HG02623 (cell line): ENCODE measurements at regions not wholly inside any gene's neighbourhood (a gene's known extent, or its start where the extent isn't known, plus 50 kb on each side); places are given as distances from the start of the nearest gene placed in this dataset.

ENCODE experiments used
- ATAC-seq: cut with Tn5 transposase; IDR thresholded peaks from one replicate; pipeline ENCODE4 v1.9.1; 2021; ENCODE audit warnings: moderate library complexity; ENCODE audit not compliant: unreplicated experiment

DNA sequence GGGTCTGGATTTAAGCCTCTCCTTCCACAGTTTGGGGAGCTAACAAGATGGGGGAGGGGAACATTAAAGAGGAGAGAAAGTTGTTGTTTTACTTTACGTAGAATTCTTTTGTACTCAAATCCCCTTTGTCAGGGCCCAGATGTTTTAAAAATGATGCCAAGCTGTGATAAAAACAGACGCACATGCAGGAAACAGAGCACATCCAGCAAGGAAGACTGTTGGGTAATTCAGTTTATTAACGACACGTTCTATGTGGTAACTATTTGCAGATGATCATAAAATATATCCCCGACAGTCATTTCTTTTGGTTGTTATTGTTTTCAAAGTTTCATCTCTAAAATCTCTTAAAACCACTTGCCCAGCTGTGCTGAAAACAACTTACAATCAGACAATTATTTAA lies 307.0 kb upstream of the PRDM1 start:
- no peak for ATAC-seq

DNA sequence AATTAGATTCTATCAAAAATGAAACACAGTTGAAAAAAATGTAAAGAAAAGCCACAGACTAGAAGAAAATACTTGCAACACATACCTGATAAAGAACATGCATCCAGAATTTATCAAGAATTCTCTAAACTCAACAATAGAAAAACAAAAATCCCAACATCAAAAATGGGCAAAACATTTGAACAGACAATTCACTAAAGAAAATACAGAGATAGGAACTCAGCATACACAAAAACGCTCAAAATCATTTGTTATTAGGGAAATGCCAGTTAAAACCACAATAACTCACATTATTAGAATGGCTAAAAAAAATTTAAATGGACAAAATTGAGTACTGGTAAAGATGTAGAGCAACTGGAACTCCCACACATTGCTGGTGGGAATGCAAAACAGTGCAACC lies 311.0 kb upstream of the PRDM1 start:
- no peak for ATAC-seq

DNA sequence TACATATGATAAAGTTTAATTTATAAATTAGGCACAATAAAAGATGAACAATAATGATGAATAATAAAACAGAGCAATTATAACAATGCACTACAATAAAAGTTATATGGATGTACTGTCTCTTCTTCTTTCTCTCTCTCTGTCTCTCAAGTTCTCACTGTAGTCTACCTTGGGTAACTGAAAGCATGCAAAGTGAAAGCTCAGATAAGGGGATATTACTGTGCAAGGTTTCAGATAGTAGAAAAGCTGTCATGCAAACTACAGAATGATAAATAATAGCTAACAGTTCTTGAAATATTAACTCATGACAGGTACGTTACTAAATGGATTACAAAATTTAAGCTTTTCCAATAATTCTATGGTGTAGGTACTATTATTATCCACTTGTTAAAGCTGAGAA lies 311.9 kb upstream of the PRDM1 start:
- ATAC-seq: peak; percentile 77

DNA sequence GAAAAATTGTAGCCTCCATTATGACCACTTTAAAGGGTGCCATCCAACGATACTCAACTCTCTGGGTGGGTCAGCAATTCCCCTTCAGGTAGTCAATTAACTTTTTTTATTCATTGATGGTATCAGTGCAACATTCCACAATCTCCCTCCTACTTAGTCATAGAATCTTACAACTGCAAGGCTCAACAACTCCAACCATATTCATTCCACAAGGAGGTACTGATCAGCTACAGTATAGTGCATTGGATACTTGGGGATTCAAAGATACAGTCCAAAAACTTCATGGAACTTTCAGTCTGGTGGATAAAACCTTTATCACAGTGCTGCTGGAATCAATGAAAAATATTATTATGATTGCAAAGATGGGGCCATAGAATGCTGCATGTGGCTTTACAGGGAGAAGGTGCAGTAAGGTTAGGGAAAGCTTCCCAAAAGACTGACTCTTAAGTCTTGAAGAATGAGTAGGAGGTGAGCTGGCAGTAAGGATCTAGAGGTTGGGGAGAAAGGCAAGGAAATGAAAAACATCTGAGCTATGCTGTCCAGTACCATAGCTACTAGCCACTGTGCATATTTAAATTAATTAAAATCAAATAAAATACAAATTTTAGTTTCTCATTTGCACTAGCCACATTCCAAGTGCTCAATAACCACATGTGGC lies 314.7 kb upstream of the PRDM1 start:
- no peak for ATAC-seq

DNA sequence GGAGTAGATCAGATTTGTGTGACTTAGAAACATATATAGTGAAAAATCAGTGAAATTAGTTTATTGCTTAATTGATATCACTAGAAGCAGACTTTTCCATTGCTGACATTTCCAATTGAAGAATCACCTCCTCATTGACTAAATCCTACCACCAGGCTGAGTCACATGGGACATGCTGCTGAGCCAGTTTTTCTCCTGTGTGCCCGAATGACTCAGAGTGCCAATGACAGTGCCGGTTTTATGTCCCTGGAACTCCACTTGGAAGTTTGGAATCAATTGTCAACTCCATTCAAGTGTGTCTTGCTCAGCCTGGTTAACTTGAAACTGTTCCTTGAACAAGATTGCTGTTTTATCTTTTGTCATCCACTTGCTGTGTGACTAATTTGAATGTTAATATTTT lies 316.1 kb upstream of the PRDM1 start:
- ATAC-seq: no peak

DNA sequence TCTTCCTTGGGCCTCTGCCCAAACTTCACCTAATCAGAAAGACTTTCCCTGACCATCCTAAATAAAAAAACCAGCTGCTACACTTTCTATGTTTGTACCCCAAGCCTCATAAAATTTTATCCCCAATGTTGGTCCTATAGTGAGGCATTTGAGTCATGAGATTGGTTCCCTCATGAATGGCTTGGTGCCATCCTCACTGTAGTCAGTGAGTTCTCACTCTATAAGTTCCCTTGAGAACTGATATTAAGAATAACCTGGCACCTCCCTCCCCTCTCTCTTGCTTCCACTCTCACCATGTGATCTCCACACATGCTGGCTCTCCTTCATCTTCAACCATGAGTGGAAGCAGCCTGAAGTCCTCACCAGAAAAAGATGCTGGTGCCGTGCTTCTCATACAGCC lies 316.9 kb upstream of the PRDM1 start:
- ATAC-seq: no peak

DNA sequence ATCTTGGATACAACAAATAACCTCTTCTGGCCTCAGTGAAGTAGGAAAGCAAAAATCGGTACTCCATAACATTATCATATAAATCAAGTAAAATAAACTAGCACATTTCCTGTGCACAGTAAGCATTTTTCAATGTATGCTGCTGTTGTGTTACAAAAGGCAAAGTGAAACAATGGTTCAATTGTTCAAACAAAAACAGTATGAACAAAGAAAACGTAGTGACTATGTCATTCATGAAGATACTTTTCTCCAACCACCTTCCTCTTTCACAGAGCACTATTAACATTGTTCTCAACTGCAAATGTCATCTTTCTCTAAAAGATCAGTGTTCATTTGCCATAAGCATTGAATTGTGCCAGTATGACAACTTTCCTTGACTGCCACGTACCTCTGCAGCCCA lies 318.6 kb upstream of the PRDM1 start:
- ATAC-seq: no peak

DNA sequence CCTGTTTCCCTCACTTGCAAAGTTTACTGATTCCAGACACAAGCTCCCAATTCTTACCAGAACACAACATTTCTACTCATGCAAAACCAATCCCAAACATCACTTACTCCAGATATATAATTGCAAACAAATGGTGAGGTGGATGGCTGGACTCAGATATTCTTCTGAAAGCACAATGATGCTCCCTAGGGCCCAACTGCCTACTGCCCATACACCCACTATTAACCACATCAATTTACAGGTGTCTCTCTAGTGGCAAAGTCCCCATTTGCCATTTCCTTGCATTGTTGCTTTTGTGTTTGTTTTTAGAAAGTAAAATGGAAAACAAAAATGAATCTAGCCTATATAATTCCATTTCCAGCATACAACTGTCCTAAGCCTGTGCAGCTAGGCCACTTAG lies 320.9 kb upstream of the PRDM1 start:
- no peak for ATAC-seq

DNA sequence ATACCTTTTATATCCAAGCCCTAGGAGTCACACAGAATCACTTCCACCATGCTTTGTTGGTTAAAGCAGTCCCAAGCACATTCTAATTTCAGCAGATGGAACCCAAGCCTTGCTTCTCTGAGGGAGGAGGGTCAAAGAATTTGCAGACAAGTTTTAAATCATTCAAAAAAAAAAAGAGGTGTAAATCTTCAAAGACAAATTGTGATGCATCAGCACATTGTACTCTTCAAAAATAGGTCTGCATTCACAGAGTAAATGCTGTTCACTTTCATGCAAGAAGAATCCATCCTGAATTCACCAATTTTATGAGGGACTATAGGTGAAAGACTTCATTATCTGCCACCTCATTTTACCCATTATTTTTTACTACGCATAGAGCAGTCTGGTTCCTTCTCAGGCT lies 321.8 kb upstream of the PRDM1 start:
- ATAC-seq: no peak

DNA sequence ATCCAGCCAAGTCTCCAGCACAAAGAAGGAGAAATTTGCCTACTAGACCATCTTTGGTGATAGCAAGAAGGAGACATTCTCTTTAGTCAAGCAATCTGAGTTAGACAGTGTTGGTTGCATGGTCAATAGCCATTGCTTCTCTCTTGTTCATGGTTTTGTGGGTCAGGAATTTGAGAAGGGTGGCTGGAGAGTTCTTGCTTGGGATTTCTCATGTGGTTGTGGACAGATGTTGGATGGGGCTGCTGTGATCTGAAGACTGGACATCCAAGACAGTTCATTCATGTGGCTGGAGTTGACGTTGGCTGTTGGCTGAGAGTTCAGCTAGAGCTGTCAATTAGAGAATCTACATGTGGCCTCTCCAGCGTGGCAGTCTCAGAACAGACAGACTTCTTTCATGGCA lies 322.3 kb upstream of the PRDM1 start:
- no peak for ATAC-seq

DNA sequence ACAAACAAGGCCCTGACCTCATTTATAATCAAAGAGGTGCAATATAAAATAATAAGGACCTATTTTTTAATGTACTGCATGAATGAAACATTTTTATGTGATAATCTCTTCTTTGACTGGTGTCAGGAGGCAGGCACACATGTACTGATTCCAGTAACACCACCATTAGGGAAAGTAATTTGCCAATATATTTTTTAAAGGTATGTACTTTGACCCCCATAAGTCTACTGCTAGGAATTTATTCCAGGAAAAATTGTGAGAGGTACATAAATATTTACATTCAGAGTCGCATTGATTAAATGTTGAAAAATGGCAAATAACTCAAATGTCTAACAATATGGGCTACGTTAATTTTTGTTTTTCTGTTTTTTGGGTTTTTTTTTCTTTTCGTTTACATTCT lies 325.4 kb upstream of the PRDM1 start:
- no peak for ATAC-seq

DNA sequence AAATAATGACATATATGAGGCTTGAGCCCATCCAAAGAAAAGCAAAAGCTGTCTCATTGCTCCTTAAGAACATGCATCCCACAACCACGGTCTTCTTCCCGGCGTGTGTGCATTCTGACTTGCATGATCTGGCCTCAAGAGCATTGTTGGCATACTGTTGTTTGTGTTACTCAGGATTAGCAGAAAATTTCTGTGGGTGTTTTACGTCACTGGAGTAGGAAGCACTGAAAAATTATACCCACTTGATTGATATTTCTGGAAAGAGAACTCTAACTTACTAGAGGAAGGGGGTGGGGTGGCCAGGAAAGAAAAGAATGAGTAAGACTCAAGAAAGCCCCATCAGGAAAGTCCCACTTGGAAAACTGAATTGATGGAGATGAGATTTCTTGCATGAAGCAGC lies 326.2 kb upstream of the PRDM1 start:
- no peak for ATAC-seq

DNA sequence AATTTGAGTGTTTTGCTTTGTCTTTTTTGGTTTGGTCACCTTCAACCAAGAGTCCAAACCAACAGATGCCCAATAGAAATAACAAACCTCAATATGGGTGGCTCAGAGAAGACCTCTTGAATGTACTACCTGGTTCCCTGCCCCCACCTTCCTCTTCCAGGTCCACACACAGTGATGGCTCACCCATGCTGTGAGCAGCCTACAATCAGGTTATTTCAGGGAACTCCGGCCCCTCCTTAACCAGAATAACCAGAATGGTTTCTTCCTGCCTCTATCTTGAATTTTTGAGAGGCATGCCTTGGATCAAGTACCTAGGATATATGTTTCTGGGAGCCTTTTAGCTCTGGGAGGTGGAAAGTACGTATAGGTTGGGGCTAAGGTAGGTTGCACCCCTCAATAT lies 327.1 kb upstream of the PRDM1 start:
- no peak for ATAC-seq

DNA sequence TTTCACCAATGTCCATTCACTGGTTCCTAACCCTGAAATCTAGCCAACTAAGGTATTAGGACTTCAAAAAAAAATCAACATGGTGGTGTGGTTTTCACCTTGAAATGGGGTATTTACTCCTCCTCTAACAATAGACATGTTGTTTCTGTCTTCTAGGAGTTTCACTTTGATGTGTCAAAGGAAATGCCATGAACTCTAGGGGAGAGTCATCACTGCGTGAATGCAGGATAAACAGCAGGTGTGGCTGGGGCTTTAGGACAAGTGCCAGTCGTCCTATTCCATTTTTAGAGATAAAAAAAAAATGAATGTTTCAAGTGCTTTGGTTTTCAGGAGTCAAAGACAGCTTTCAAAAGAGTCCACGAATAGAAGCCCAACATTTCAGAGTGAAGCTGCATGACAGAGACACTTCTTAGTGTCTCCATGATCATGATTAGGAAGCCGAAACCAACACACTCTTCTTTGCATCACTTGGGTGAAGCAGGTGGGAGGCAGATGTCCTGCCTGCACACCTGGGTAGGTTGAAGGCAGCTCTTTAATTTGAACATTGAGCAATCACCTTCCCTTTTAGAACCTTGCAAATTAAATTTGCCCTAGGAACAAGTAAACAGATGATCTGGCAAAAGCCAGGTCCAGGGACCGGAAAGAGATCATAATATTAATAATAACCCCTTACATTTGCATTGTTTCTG lies 328.5 kb upstream of the PRDM1 start:
- ATAC-seq: peak; percentile 88

DNA sequence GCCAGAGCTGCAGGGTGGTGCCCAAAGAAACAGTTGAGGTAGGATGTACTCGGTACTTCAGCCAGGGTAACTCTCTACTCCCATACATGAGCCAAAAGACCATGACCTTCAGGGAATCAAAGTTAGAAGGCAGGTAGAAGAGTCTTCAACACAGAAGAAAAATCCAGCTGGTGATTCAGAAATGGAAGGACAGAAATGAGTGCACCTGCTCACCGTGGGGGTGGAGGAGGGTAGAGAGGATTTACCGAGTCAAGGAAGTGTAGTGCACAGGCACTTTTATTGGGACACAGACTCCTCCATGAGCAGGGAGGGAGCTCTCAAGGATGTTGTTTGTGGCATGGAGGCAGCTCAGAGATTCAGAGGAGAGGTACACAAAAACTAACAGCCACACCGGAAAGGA lies 330.3 kb upstream of the PRDM1 start:
- no peak for ATAC-seq

DNA sequence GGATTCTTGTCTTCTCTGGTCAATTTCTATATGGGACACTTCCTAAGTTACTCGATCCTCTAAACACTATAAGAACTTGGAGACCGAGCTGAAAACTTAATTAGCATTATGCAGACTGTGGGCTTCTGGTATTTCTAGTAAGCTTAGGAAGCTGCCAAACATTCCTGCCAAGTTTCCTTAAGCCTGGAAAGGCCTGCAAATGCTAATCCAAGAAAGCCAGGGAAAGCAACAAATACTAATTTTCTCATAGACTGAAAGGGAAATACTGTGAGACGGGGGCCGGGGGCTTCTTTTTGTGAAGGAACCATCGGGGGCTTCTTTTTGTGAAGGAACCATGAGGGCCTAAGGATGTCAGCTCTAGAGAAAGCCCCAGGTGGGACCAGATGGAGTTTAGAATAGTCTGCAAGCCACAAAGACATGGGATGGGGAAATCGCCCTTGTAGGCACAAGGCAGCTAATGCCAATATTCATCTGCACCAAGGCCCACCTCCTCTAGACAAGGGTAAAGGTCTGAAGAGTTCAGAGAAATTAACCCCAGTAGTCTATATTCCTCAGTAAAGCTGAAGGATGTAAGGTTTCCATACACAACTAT lies 332.4 kb upstream of the PRDM1 start:
- ATAC-seq: no peak

DNA sequence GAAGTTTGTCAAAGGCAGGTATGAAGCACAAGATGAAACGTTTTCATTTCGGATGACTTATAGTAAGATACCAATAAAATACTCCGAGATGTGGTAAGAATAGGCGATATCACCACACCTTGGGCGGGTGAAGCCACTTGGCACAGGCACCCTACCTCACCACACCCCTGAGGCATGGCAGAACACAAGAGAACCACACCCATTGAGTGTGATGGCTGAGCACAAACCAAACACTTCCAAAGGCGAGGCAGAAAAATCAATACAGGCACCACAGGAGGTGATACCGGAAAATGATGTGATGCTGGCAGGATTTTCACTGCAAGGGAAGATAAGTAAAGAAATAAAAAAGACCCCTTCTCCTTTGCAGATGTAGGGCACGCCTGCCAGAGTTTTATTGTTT lies 332.9 kb upstream of the PRDM1 start:
- ATAC-seq: no peak

DNA sequence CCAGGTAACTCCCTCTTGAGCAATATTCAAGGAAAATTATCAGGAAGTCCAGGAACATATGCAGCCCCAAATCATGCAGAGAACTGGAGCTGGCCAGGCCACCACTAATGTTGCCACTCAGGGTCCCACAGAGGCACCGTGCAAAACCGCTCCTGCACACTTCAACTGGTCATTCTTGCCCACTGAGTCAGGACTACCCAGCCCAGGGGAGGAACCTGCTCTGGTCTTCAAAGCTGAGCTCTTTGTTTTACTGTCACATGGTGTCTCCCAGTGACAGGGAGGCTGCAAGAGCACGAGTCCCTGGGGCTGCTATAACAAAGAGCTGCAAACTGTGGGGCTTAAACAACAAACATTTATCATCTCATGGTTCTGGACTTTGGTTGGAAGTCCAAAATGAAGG lies 336.0 kb upstream of the PRDM1 start:
- ATAC-seq: no peak

DNA sequence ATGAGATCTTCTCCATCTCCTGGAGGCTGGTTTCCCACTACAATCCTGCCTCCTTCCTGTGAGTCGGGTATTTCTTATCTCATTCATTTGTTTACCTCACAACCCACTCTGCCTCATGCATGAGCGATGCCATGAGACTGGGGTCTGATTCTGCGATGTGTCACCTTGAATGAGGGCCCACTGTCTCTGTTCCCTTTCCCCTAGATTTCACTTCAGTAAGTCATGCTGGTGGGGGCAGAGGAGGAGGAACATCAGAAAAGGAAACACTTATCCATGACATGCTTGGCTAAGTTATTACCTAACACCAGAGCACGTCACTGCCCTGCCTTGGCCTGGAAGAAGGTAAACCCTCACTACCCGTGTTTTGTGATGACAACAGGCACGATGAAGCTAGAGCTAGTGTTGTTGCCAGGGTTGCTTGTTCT lies 337.4 kb upstream of the PRDM1 start:
- ATAC-seq: no peak

DNA sequence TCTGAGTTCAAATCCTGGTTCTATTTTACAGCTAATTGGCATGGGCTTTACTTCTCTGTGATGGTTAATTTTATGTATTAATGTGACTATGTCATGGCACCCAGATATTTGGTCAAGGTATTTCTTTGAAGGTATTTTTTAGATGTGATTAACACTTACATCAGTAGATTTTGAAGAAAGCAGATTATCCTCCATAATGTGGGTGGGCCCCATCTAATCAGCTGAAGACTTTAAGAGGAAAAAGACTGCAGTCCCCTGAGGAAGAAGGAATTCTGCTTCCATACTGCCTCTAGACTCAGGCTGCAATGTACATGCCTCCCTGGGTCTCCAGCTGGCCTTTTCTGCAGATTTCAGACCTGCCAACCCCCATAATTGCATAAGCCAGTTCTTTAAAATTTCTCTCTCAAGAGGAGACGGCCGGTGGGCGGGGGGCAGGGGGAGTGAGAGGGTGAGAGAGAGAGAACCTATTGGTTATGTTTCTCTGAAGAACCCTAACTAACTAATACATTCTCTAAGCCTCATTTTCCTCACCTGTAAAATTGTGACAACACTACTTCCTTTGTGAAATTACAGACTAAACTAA lies 338.2 kb upstream of the PRDM1 start:
- ATAC-seq: no peak

DNA sequence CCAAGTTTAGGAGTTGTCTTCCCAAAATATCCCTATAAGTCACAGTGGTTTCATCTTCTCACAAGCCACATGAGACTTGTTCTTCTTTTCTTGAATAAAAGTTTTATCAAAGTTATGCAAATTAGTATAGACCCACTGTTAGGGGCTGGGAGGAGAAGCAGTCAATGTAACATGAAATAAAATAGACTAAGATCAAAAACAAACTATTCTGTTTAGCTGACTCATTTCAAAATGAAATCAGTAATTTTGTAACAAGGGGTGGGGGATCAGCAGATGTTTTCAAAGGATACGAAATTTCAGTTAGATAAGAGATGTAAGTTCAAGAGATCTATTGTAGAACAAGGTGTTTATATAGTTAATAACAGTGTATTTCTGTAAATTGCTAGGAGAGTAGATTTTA lies 339.6 kb upstream of the PRDM1 start:
- ATAC-seq: no peak

DNA sequence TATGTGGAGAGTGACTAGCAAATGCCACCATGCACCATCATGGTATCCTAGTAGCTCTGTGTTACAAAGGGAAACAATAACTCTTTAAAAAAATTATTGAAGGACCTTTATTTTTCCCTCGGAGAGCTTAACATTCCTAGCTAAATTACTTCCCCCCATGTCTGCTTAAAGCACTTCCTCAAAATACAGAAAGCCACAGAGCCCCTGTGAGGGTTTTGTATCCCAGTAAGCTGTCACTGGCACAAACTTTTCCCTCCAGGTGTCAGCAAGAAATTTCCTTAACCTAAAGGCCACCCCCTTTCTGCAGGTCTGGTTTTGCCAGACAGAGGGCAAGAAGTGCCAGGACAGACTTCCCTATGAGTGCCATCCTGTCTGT lies 340.0 kb upstream of the PRDM1 start:
- ATAC-seq: no peak
